Bone marrow (tissue), 2 donors: ENCODE measurements at regions not wholly inside any gene's neighbourhood (a gene's known extent, or its start where the extent isn't known, plus 50 kb on each side); places are given as distances from the start of the nearest gene placed in this dataset.
"Not testable (repeated sequence)": the region's sequence is repeated elsewhere in the genome, so short reads cannot be mapped to it uniquely, and the experiment has no call there.

Experiments
- DNase-seq, 2 donors: peaks; one replicate each; lab custom pipeline; 2025; lab: John Stamatoyannopoulos, UW

- no peak for DNase-seq
Measured at GRCh38 chr4:133593764-133594163, 444.7 kb downstream of the PCDH10 start.

GRCh38 chr4:133592591-133592990 lies 443.5 kb downstream of the PCDH10 start:
- DNase-seq = no peak

DNA sequence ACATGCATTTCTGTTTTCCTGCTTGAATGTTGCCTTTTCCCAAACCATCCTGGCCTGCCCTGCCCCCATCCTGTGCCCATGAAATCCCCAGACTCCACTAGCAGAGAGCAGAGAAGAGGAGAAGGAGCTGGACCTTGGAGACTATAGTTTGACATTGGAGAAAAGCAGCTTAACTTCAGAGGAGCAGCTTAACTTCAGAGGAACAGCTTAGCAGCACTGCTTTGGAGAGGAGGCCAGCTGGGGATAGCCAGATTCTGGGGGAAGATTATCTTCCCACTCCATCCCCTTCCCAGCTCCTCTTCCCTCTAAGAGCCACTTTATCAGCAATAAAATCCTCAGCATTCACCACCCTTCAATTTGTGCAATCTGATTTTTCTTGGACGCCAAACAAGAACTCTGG lies 443.0 kb downstream of the PCDH10 start:
- DNase-seq = no peak

- no peak for DNase-seq
Measured at GRCh38 chr4:133588306-133588705, 439.2 kb downstream of the PCDH10 start.

- DNase-seq = no peak
Measured at GRCh38 chr4:133585323-133585722, 436.2 kb downstream of the PCDH10 start.

- no peak for DNase-seq
Measured at GRCh38 chr4:133584714-133585113, 435.6 kb downstream of the PCDH10 start.

- no peak for DNase-seq
Measured at GRCh38 chr4:133581996-133582619, 433.0 kb downstream of the PCDH10 start.

DNA sequence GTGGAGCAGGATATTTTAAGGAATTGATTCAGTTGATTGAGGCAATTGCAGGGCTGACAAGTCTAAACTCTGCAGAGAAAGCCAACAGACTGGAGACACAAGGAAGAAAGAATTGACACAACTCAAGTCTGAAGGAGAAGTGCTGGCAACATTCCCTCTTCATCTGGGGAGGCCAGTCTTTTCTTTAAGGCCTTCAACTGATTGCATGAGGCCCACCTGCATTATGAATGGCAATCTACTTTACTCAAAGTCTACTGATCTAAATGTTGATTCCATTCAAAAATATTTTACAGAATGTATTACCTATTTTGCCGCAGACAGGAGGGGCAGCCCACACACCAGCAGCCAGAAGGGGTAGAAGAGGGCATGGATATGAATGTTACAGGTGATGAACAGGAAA lies 425.2 kb downstream of the PCDH10 start:
- no peak for DNase-seq

GRCh38 chr4:133565379-133565778 lies 416.3 kb downstream of the PCDH10 start:
- no peak for DNase-seq

GRCh38 chr4:133559987-133560386 lies 410.9 kb downstream of the PCDH10 start:
- DNase-seq = no peak

DNA sequence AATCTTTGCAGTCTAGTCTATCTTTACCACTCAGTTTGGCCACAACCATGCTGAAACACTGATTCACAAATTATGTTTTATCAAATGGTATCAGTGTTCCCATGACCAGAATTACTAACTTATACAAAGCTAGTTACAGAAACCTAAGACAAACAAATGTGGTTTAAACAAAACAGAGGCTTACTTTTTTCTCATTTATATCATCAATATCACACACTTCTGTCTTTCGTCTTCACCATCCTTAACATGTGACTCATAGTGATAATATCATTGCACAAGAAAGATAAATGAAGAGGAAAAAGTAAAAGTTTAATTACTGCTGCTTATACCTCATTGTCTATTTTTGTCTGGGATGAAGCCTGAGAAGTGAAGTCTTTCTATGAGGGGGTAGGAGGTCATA lies 406.6 kb downstream of the PCDH10 start:
- no peak for DNase-seq

GRCh38 chr4:133550436-133550835 lies 401.3 kb downstream of the PCDH10 start:
- DNase-seq = no peak

DNA sequence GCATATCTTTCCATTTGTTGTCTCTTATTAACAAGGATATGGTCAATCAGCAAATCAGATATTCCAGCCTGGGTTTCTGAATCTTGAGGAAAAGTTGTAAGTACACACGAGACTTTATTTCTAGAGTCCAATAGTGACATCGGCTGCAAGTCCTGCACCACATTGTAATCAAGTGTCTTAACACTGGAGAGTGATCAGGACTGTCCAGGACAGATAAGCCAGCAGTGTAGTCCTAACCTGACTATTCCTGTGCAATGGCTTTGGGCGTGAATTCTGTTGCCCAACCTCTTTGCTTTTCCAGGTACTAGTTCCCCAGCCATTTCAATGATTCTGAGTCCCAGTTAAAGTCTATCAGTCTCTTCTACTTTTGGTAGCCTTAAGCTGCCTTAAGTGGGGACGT lies 395.0 kb downstream of the PCDH10 start:
- no peak for DNase-seq

- DNase-seq = no peak
Measured at GRCh38 chr4:133537780-133538281, 388.7 kb downstream of the PCDH10 start.

DNA sequence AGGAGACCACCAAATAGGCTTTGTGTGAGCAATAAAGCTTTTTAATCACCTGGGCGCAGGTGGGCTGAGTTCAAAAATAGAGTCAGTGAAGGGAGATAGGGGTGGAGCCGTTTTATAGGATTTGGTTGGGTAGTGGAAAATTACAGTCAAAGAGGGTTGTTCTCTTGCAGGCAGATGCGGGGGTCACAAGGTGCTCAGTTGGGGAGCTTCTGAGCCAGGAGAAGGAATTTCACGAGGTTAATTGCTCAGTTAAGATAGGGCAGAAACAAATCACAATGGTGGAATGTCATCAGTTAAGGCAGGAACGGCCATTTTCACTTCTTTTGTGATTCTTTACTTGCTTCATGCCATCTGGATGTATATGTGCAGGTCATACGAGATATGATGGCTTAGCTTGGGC lies 385.1 kb downstream of the PCDH10 start:
- not testable (repeated sequence) for DNase-seq

DNA sequence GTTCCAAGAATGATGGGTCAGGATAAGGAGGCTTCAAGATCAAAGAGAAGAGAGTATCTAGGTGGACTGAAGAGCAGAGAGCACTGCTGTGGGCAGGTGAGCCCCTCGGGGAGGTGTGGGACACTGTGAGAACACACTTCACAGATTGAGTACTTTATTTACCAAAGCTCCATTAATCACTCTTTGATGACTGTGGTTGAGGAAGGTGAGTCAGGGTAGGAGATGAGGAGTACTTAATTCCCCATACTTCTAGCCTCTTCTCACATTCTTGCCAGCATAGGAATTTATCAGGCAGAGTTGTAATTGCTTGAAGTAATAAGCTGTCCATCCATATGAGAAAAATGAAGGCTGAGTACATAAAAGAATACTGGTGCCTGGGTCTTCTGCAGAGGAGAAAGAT lies 375.3 kb downstream of the PCDH10 start:
- DNase-seq = no peak

- no peak for DNase-seq
Measured at GRCh38 chr4:133513901-133514300, 364.8 kb downstream of the PCDH10 start.

GRCh38 chr4:133498149-133498548 lies 349.1 kb downstream of the PCDH10 start:
- no peak for DNase-seq

DNA sequence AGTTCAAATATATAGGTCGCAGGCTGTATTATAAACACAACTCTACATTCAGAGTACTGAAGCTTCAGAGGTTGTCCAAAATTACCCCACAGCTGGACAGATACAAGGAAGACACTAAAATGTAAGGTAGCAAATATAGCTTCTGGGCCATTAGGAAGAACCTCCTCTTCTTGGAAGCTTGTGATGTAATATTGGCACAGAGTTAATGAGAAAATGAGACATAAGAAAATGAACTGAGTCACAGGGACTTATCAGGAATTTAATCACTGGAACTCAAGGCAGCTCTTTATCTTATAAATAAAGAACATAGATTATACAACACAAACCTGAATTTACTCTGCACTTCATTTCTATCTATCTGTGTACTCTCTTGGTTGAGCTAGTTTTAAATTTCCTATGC lies 344.7 kb downstream of the PCDH10 start:
- DNase-seq = no peak

DNA sequence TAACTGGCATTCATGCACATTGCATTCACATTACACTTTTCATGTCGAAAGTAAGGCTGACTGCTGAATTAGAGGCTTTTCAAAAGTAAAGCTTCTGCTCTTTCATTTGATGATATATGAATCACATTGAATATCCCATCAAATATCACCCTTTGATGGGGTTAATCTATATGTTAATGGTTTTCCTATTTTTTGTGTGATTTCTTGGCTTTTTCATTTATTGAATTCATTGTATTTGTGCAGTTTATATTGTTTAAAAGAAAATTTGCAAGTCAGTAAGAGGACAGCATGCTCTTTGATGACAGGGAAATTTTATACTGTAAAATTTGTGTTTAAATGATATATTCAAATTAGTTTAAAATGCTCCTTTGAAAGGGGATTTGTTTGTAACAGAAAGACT lies 344.1 kb downstream of the PCDH10 start:
- DNase-seq = no peak

GRCh38 chr4:133484287-133484686 lies 335.2 kb downstream of the PCDH10 start:
- DNase-seq = no peak

DNA sequence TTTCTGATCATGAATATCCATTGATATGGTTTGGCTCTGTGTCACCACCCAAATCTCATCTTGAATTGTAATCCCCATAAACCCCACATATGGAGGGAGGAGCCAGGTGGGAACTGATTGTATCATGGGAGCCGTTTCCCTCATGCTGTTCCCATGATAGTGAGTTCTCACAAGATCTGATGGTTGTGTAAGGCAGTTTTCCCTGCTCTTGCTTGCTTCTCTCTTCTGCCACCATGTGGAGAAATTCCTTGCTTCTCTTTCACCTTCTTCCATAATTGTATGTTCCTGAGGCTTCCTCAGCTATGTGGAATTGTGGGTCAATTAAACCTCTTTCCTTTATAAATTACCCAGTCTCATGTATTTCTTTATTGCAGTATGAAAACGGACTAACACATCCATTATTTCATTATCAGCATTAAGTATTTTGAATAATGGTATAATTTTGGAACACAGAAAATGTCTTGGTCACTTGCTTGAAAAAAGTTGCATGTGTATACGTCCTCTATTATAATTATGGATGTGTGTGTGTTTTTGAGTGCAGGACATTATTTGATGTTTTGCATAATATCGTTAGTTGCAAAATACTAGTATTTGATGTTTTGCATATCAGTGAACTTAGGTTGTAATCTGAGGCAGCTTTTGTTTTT lies 334.6 kb downstream of the PCDH10 start:
- no peak for DNase-seq

DNA sequence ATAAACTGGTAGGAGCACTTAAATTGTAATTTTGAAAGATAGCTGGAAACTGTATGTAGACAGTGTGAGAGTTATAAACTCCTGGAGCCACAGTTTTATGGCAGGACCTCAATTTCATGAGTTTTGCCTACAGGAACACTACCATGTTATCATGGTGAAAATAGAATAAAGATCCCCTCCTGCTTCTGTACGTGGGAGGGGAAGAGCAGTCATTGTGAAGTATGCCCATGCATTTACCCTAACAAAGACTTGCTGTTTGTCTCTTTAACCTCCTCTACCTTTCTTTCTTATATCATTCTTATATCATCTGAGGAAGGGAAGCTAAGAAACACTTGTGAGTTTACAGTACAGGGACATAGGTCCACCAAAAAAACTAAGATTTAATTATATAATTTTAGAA lies 327.0 kb downstream of the PCDH10 start:
- DNase-seq = no peak

DNA sequence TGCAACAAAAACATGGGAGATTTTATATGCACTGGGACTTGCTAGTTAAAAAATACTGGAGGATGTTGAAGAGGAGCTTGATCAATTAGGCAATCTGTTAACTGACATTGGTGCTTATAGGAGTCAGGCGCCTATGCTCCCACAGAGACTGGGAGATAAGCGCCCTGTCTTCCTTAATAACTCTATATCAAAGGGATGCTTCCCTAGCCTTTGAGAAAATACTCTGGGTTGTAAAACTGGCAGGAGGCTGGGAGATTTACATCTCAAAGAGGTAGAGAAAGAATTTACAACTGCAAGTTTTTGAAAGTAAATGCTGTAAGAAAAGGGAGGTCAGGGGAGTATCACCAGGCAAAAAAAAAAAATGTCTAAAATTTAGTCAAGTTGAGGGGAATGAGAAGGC lies 325.4 kb downstream of the PCDH10 start:
- DNase-seq = no peak
